Natural killer cell (primary cell): ENCODE measurements at regions not wholly inside any gene's neighbourhood (a gene's known extent, or its start where the extent isn't known, plus 50 kb on each side); places are given as distances from the start of the nearest gene placed in this dataset.
"Not testable (repeated sequence)": the region's sequence is repeated elsewhere in the genome, so short reads cannot be mapped to it uniquely, and the experiment has no call there.

Experiments used
- ATAC-seq, 3 donors: fragments of 150-1000 bp in 2 of 3; fragments of 200-7000 bp in 1 of 3; cut with Tn5 transposase; 1 replicate in 1 of 3; 2 replicates in 2 of 3; pipeline ENCODE4 v1.10.0; 2021; ENCODE audit warnings: mild to moderate bottlenecking in 2 of 3, moderate library complexity in 2 of 3
- DNase-seq, 2 donors: peaks; one replicate each; pipeline versions ENCODE4 v3.0.0 to v3.0.0-alpha.2; 2013 to 2021; ENCODE audit warnings: mixed read lengths in 1 of 2
- H3K27ac ChIP-seq: one replicate; pipeline ENCODE4 v1.5.1; 2013; ENCODE audit warnings: mild to moderate bottlenecking, low read length
- H3K27me3 ChIP-seq: one replicate; pipeline ENCODE4 v1.6.1; 2013; ENCODE audit warnings: low read length; ENCODE audit not compliant: control insufficient read depth, insufficient read depth
- H3K36me3 ChIP-seq: one replicate; pipeline ENCODE4 v1.6.1; 2013; ENCODE audit warnings: low read length; ENCODE audit not compliant: control insufficient read depth, insufficient read depth
- H3K4me1 ChIP-seq: one replicate; pipeline ENCODE4 v1.6.1; 2013; ENCODE audit warnings: low read length; ENCODE audit not compliant: control insufficient read depth, insufficient read depth
- H3K4me3 ChIP-seq: one replicate; pipeline ENCODE4 v1.5.1; 2013; ENCODE audit warnings: low read length
- H3K9me3 ChIP-seq: one replicate; pipeline ENCODE4 v1.6.1; 2013; ENCODE audit warnings: low read length; ENCODE audit not compliant: control insufficient read depth, insufficient read depth
- H3K27ac Mint-ChIP-seq, 2 donors: one replicate each; pipeline ENCODE4 v1.8.0; 2022; ENCODE audit warnings: mild to moderate bottlenecking in 2 of 2, mixed read lengths in 2 of 2, moderate library complexity in 1 of 2
- H3K27me3 Mint-ChIP-seq, 2 donors: one replicate each; pipeline ENCODE4 v1.8.0; 2022; ENCODE audit warnings: low read depth in 2 of 2, mixed read lengths in 2 of 2
- H3K36me3 Mint-ChIP-seq: one replicate; pipeline ENCODE4 v1.8.0; 2022; ENCODE audit warnings: mixed read lengths
- H3K4me1 Mint-ChIP-seq, 2 donors: one replicate each; pipeline ENCODE4 v1.8.0; 2022; ENCODE audit warnings: mixed read lengths in 2 of 2
- H3K4me3 Mint-ChIP-seq: one replicate; pipeline ENCODE4 v1.8.0; 2022; ENCODE audit warnings: mild to moderate bottlenecking, moderate library complexity, mixed read lengths
- H3K9me3 Mint-ChIP-seq, 2 donors: one replicate each; pipeline ENCODE4 v1.8.0; 2022; ENCODE audit warnings: mixed read lengths in 2 of 2
- WGBS: methylation state at CpG from one replicate; pipeline ENCODE4 v1.1.7; 2013; ENCODE audit warnings: missing lambda C conversion rate; ENCODE audit not compliant: insufficient coverage; 5-methylcytosine and 5-hydroxymethylcytosine counted together
- intact Hi-C: fragments of 100-400 bp; cut with micrococcal nuclease; formaldehyde crosslinking; loops from one replicate; pipeline ENCODE4 v1.14.2; 2022
- TF ChIP-seq, protein P1 (sequence below): fragments of 200-600 bp; IDR thresholded peaks from one replicate; pipeline ENCODE4 v1.8.0; 2022; ENCODE audit warnings: antibody characterized with exemption

DNA sequence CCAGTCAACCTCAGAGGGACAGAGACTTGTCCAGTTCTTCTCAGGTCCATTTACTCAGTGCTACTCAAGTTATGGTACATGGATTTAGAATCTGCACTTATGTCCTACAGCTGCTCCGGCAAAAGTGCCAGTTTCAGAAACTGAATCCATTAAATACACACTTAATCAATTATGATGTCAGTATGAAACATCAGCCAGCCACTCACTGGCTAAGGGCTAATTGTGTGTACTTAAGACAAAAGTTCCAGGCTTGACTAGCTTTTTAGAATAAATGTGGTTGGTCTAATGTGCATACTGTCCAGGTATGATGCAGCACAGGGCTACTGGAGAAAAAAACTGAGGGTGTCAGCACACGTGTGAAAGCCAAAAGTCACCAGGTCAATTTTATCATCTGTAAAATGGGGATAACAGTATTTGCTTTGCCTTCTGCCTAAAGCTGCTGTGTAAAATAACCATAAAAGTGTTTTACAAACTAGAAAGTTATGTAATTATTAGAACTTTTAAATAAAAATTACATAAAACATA, 55.4 kb upstream of the CYP2D6 start:
- TF ChIP-seq, protein P1, sequence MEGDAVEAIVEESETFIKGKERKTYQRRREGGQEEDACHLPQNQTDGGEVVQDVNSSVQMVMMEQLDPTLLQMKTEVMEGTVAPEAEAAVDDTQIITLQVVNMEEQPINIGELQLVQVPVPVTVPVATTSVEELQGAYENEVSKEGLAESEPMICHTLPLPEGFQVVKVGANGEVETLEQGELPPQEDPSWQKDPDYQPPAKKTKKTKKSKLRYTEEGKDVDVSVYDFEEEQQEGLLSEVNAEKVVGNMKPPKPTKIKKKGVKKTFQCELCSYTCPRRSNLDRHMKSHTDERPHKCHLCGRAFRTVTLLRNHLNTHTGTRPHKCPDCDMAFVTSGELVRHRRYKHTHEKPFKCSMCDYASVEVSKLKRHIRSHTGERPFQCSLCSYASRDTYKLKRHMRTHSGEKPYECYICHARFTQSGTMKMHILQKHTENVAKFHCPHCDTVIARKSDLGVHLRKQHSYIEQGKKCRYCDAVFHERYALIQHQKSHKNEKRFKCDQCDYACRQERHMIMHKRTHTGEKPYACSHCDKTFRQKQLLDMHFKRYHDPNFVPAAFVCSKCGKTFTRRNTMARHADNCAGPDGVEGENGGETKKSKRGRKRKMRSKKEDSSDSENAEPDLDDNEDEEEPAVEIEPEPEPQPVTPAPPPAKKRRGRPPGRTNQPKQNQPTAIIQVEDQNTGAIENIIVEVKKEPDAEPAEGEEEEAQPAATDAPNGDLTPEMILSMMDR: no peak
- Mint-ChIP-seq H3K4me3 (no peak overlapping the region), H3K27me3 (no peaks in the 10 kb centered on the region), H3K36me3 (no peaks in the 10 kb centered on the region), H3K9me3 (no peaks in the 10 kb centered on the region), H3K4me1 (peaks cover 66 to 77% of the 10 kb centered on the region in 2 donors), H3K27ac (peak overlapping the region in 1 of 2 donors; percentile 63)
- no peaks in the 10 kb centered on the region for H3K9me3 ChIP-seq
- intact Hi-C loops: no loop called here
- no peak for ATAC-seq
- no peak overlapping the region for H3K4me3 ChIP-seq
- peaks cover 4% of the 10 kb centered on the region for H3K4me1 ChIP-seq
- no peaks in the 10 kb centered on the region for H3K36me3 ChIP-seq
- WGBS: 83% methylated on average over 2 of the region's 2 CpGs
- no peak for DNase-seq
- no peak overlapping the region for H3K27ac ChIP-seq
- no peaks in the 10 kb centered on the region for H3K27me3 ChIP-seq

DNA sequence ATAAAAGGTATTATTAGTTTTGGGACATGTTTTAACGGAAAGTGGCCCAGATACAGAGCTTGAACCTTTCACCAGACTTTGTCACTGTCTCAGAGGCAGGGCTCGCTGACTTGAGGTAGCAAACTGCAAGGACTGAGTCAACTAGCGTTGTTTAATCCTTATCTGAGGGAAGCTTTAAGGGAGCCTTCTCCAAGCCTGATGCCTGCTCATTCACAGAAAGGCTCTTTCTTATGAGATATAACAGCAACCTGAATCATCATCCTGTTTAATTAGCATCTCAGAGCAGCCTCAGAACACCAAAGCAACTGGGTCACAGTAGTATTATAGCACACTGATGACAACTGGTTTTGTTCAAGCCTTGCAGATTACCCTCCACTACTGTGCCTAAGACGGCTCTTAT, 54.2 kb upstream of the CYP2D6 start:
- no peak for DNase-seq
- WGBS: 81% methylated on average over 4 of the region's 4 CpGs
- TF ChIP-seq, protein P1: no peak
- Histone ChIP-seq H3K4me3 (no peak overlapping the region), H3K9me3 (no peaks in the 10 kb centered on the region), H3K36me3 (no peaks in the 10 kb centered on the region), H3K27ac (no peak overlapping the region), H3K27me3 (no peaks in the 10 kb centered on the region), H3K4me1 (peaks cover 14% of the 10 kb centered on the region)
- intact Hi-C loops: no loop called here
- no peak overlapping the region for H3K4me3 Mint-ChIP-seq
- H3K27ac Mint-ChIP-seq: no peak overlapping the region
- H3K36me3 Mint-ChIP-seq: no peaks in the 10 kb centered on the region
- no peaks in the 10 kb centered on the region for H3K9me3 Mint-ChIP-seq
- no peaks in the 10 kb centered on the region for H3K27me3 Mint-ChIP-seq
- ATAC-seq: no peak
- H3K4me1 Mint-ChIP-seq: peaks cover 67 to 77% of the 10 kb centered on the region in 2 donors

DNA sequence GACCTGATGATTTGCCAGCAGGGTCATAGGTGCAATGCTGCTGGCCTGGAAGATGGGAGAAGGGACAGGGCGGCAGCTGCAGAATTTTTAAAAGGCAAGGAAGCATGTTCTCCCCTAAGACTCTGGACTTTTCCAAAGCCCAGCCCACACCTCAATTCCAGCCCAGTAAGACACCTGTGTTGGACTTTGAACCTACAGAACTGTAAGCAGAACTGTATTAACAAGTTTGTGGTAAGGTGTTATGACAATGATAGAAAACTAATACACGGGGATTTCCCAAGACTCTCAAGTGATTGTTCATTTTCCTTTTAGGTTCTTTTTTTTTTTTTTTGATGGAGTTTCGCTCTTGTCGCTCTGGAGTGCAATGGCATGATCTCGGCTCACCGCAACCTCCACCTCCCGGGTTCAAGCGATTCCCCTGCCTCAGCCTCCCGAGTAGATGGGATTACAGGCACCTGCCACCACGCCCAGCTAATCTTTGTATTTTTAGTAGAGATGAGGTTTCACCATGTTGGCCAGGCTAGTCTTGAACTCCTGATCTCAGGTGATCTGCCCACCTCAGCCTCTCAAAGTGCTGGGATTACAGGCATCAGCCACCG, 53.0 kb upstream of the CYP2D6 start:
- ATAC-seq, H3K27me3 Mint-ChIP-seq, H3K36me3 Mint-ChIP-seq, H3K9me3 ChIP-seq, H3K27me3 ChIP-seq, H3K27ac ChIP-seq, H3K4me3 Mint-ChIP-seq, H3K9me3 Mint-ChIP-seq, H3K4me3 ChIP-seq, intact Hi-C loops, H3K36me3 ChIP-seq: not testable (repeated sequence)
- H3K27ac Mint-ChIP-seq: peak overlapping the region in 1 of 2 donors; percentile 45
- peak in 1 of 2 donors; percentile 70 for DNase-seq
- 89% methylated on average over 11 of the region's 11 CpGs for WGBS
- H3K4me1 ChIP-seq: peaks cover 19% of the 10 kb centered on the region
- H3K4me1 Mint-ChIP-seq: peaks cover 60 to 69% of the 10 kb centered on the region in 2 donors

DNA sequence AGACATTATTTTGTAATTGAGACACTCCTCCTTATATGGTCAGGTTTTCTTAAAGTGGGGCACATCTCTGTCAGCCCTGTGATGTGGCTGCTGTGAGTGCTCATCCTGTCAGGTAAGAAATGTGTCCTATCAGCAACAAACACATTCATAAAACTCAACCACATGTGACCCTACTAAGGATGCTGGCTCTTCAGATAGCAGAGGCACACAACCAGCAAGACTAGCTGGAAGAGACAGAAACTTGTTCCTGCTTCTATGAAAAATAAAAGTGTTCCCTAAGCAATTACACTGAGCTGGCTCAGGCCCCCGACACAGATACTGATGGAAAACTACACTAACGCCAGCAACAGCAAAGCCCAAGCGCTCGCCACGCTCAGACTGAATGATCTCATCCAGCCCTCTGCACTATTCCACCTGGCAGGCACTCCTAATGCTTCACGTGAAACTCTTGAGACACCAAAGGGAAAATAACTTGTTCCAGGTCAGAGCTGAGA, 49.8 kb upstream of the CYP2D6 start:
- Histone ChIP-seq H3K36me3 (peaks cover 10% of the 10 kb centered on the region), H3K4me1 (peaks cover 19% of the 10 kb centered on the region), H3K9me3 (no peaks in the 10 kb centered on the region), H3K27me3 (no peaks in the 10 kb centered on the region), H3K27ac (peak overlapping the region; percentile 15), H3K4me3 (no peak overlapping the region)
- Mint-ChIP-seq H3K4me3 (no peak overlapping the region), H3K27me3 (no peaks in the 10 kb centered on the region), H3K4me1 (peaks cover 31 to 54% of the 10 kb centered on the region in 2 donors), H3K9me3 (no peaks in the 10 kb centered on the region), H3K36me3 (no peaks in the 10 kb centered on the region), H3K27ac (peak overlapping the region; percentile 56 to 72)
- ATAC-seq (peak in 2 of 3 donors; percentile 82 to 85), DNase-seq (peak in 1 of 2 donors; percentile 84)
- WGBS: 72% methylated on average over 6 of the region's 6 CpGs
- intact Hi-C loops: no loop called here
- TF ChIP-seq, protein P1: no peak
